Osteoblast (primary cell): ENCODE measurements at regions not wholly inside any gene's neighbourhood (a gene's known extent, or its start where the extent isn't known, plus 50 kb on each side); places are given as distances from the start of the nearest gene placed in this dataset.

Experiments used
- DNase-seq: peaks from one replicate; pipeline ENCODE4 v3.0.0; 2011; ENCODE audit warnings: low spot score, mixed read lengths; ENCODE audit not compliant: insufficient read length; ENCODE audit errors: missing footprints
- H2AFZ ChIP-seq: 2 replicates; pipeline ENCODE4 v1.6.0; 2011; ENCODE audit warnings: mild to moderate bottlenecking, low read length
- H3K27ac ChIP-seq: 2 replicates; pipeline ENCODE4 v1.5.1; 2011; ENCODE audit warnings: mild to moderate bottlenecking, low read depth, low read length, moderate library complexity
- H3K27me3 ChIP-seq: 2 replicates; pipeline ENCODE4 v1.6.0; 2012; ENCODE audit warnings: mild to moderate bottlenecking, control low read depth, inconsistent platforms, low read length, moderate library complexity; ENCODE audit not compliant: insufficient read depth
- H3K36me3 ChIP-seq: 2 replicates; pipeline ENCODE4 v1.5.1; 2011; ENCODE audit warnings: mild to moderate bottlenecking, low read length, control low read depth, moderate library complexity; ENCODE audit not compliant: insufficient read depth
- H3K4me1 ChIP-seq: 2 replicates; pipeline ENCODE4 v1.5.1; 2011; ENCODE audit warnings: mild to moderate bottlenecking, low read length, control low read depth, moderate library complexity; ENCODE audit not compliant: insufficient read depth
- H3K4me2 ChIP-seq: 2 replicates; pipeline ENCODE4 v1.6.0; 2011; ENCODE audit warnings: mild to moderate bottlenecking, low read length; ENCODE audit not compliant: insufficient read depth
- H3K4me3 ChIP-seq: fragments of 200-600 bp; sonication (generic); 3 replicates; pipeline ENCODE4 v1.5.1; 2012; ENCODE audit warnings: mild to moderate bottlenecking, low read length, inconsistent platforms; ENCODE audit not compliant: insufficient read depth
- H3K79me2 ChIP-seq: 2 replicates; pipeline ENCODE4 v1.6.0; 2012; ENCODE audit warnings: mild to moderate bottlenecking, low read length, control low read depth, inconsistent platforms; ENCODE audit not compliant: insufficient read depth
- H3K9me3 ChIP-seq: 2 replicates; pipeline ENCODE4 v1.5.1; 2011; ENCODE audit warnings: low read depth, low read length, control low read depth
- H4K20me1 ChIP-seq: 2 replicates; pipeline ENCODE4 v1.6.0; 2012; ENCODE audit warnings: mild to moderate bottlenecking, low read length, control low read depth; ENCODE audit not compliant: insufficient read depth
- TF ChIP-seq, protein P1 (sequence below): IDR thresholded peaks from 2 replicates; pipeline ENCODE4 v1.5.1; 2011; ENCODE audit warnings: mild to moderate bottlenecking, low read depth, low read length, moderate library complexity; ENCODE audit errors: extremely low read depth

DNA sequence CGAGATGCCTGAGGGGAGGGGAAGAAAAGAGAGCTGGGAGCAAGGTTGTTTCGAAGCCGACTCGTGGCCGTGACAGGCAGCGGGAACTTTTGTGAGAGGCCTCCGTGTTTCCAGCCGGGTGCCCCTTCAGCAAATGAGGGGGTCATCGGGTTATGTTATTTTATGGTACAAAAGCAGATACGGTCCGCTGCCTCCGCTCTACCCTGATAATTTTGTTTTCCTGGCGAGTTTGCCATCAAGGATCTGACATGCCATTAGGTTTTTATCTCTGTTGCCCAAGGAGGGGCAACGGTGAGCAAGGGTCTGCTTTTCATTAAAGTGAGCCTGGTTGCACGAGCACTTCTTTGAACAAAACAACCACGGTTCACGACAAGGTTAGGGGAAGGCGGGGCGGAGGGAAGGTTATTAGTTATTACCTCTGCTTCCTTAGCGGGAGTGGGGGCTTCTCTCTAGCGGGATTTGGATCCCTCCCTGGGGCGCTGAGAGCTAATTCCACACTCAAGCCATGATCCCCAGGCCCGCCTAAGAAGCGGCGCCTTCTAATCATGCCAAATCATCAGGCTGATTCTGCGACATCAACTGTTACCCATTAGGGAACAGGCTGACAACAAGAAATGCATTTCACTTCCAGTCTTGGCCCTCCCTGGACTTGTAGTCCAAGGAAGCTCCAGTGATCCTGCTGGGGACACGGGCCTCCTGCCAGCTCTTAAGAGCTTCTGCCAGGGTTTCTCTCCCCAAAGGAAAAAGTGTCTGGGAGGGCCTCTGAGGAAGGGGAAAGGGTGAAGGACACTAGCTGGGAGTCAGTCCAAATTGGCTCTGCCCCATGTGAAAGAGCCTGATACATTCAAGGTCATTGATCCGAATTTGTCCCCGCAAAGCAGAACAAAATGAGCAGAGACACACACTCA lies 617.7 kb downstream of the MID1IP1 start:
- Histone ChIP-seq H3K4me3 (no peak overlapping the region), H3K9me3 (no peaks in the 10 kb centered on the region), H4K20me1 (no peaks in the 10 kb centered on the region), H3K4me1 (no peaks in the 10 kb centered on the region), H3K27me3 (peaks cover 13% of the 10 kb centered on the region), H3K4me2 (no peak overlapping the region), H3K79me2 (no peaks in the 10 kb centered on the region), H3K27ac (no peak overlapping the region), H3K36me3 (no peaks in the 10 kb centered on the region), H2AFZ (no peak overlapping the region)
- TF ChIP-seq, protein P1, sequence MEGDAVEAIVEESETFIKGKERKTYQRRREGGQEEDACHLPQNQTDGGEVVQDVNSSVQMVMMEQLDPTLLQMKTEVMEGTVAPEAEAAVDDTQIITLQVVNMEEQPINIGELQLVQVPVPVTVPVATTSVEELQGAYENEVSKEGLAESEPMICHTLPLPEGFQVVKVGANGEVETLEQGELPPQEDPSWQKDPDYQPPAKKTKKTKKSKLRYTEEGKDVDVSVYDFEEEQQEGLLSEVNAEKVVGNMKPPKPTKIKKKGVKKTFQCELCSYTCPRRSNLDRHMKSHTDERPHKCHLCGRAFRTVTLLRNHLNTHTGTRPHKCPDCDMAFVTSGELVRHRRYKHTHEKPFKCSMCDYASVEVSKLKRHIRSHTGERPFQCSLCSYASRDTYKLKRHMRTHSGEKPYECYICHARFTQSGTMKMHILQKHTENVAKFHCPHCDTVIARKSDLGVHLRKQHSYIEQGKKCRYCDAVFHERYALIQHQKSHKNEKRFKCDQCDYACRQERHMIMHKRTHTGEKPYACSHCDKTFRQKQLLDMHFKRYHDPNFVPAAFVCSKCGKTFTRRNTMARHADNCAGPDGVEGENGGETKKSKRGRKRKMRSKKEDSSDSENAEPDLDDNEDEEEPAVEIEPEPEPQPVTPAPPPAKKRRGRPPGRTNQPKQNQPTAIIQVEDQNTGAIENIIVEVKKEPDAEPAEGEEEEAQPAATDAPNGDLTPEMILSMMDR, result no peak
- DNase-seq, result no peak

DNA sequence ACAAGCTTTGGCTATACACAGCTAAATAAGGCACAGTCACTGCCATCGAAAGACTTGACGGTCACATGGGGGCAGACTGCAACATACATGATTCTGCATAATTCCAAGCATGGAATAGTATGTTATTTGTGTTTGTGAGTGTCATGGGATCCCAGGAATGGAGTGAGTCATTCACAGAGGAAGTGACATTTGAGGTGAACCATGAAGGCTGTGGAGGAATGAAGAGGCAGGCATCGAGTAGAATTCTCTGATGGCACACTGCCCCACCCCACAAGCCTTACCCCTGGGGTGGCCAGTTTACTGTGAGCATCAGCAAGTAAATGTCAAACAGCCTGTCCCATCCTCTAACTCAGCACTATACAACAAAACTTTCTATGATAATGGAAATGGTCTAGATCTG lies 619.7 kb downstream of the MID1IP1 start:
- no peaks in the 10 kb centered on the region for H3K79me2 ChIP-seq
- no peak overlapping the region for H3K4me3 ChIP-seq
- no peaks in the 10 kb centered on the region for H3K9me3 ChIP-seq
- TF ChIP-seq, protein P1, result no peak
- H3K27me3 ChIP-seq, result peaks cover 16% of the 10 kb centered on the region
- H2AFZ ChIP-seq, result no peak overlapping the region
- no peaks in the 10 kb centered on the region for H3K36me3 ChIP-seq
- no peak for DNase-seq
- H4K20me1 ChIP-seq, result no peaks in the 10 kb centered on the region
- no peaks in the 10 kb centered on the region for H3K4me1 ChIP-seq
- H3K4me2 ChIP-seq, result no peak overlapping the region
- H3K27ac ChIP-seq, result no peak overlapping the region

DNA sequence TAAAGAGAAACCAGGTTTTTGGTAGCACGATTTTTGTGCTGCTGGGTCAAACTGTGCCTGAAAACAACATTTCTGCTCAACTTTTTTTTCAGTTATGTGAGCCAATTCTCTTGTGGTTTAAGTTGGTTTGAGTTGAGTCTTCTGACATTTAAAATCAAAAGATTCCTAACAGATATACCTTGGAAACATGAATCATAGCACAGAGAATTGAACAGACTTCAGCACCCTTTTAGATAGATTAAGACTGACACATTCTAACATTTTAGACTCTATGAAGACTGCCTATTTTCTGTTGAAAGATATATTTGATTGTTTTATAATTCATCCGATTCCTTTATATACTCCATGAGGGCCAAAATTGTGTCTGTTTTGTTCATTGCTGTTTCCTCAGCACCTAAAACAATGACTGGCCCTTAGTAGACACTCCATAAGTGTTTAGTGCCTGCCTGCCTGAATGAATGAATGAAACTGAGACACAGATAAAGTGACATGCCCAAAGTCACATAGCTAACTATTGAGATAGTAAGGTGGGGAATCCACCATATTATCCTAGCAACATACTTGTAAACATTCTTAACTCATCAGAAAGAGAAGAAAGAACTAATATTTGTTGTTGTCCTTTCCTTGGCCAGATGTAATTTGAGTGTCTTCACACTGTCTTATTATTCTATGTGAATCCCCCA lies 624.0 kb downstream of the MID1IP1 start:
- H3K4me1 ChIP-seq, result peaks cover 2% of the 10 kb centered on the region
- DNase-seq, result no peak
- H3K36me3 ChIP-seq, result no peaks in the 10 kb centered on the region
- H3K27ac ChIP-seq, result no peak overlapping the region
- no peaks in the 10 kb centered on the region for H4K20me1 ChIP-seq
- H3K27me3 ChIP-seq, result peaks cover 5% of the 10 kb centered on the region
- no peaks in the 10 kb centered on the region for H3K9me3 ChIP-seq
- no peak overlapping the region for H2AFZ ChIP-seq
- H3K79me2 ChIP-seq, result no peaks in the 10 kb centered on the region
- H3K4me2 ChIP-seq, result no peak overlapping the region
- H3K4me3 ChIP-seq, result no peak overlapping the region
- TF ChIP-seq, protein P1, result no peak

DNA sequence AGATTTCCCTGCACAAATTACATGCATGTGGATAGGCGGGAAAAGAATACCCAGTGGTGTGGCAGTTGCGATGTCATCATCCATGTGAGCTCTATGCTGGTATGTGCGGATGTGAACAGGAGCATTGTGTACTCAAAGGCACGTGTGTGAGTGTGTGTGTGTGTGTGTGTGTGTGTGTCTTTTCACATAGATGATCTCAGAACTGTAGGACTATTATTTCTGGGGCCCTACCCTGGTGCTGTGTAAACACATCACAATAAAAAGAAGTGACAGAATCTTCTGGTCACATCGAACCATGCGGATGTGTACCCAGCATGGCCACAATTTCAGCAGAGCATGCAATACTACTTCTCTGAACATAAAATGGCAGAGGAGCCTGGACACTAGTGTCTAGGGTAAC lies 624.8 kb downstream of the MID1IP1 start:
- Histone ChIP-seq H3K36me3 (no peaks in the 10 kb centered on the region), H3K4me2 (no peak overlapping the region), H3K27me3 (peaks cover 7% of the 10 kb centered on the region), H2AFZ (no peak overlapping the region), H3K4me1 (peaks cover 2% of the 10 kb centered on the region), H3K79me2 (no peaks in the 10 kb centered on the region), H3K27ac (no peak overlapping the region), H3K4me3 (no peak overlapping the region), H4K20me1 (no peaks in the 10 kb centered on the region), H3K9me3 (no peaks in the 10 kb centered on the region)
- TF ChIP-seq, protein P1, result no peak
- no peak for DNase-seq
